Sigmoid colon (tissue), 6 donors: ENCODE measurements at regions not wholly inside any gene's neighbourhood (a gene's known extent, or its start where the extent isn't known, plus 50 kb on each side); places are given as distances from the start of the nearest gene placed in this dataset.

Source experiments
- DNase-seq: peaks from one replicate; pipeline ENCODE4 v3.0.0-alpha.2; 2019
- H3K27ac ChIP-seq, 4 donors: fragments of 200-600 bp; sonication (generic); one replicate each; pipeline ENCODE4 v1.5.1; 2016 to 2019; ENCODE audit warnings: mild to moderate bottlenecking in 1 of 4
- H3K27me3 ChIP-seq, 3 donors: fragments of 200-600 bp; sonication (generic); one replicate each; pipeline ENCODE4 v1.5.1; 2019; ENCODE audit warnings: mild to moderate bottlenecking in 1 of 3
- H3K36me3 ChIP-seq, 4 donors: fragments of 200-600 bp; sonication (generic); one replicate each; pipeline ENCODE4 v1.5.1; 2016 to 2019
- H3K4me1 ChIP-seq, 4 donors: fragments of 200-600 bp; sonication (generic); one replicate each; pipeline ENCODE4 v1.5.1; 2017 to 2019
- H3K4me3 ChIP-seq, 4 donors: fragments of 200-600 bp; sonication (generic); one replicate each; pipeline ENCODE4 v1.5.1; 2017 to 2019; ENCODE audit warnings: mild to moderate bottlenecking in 2 of 4, moderate library complexity in 1 of 4
- H3K9me3 ChIP-seq, 4 donors: fragments of 200-600 bp in 3 of 4; sonication (generic) in 3 of 4; one replicate each; pipeline versions ENCODE4 v1.5.1 to v1.6.1; 2013 to 2019
- CTCF ChIP-seq, 4 experiments: fragments of 450-650 bp in 3 of 4; fragments of 200-600 bp in 1 of 4; IDR thresholded peaks; one replicate each; pipeline ENCODE4 v1.5.1; 2016 to 2019; ENCODE audit warnings: antibody characterized with exemption in 4 of 4, mild to moderate bottlenecking in 3 of 4, moderate library complexity in 2 of 4
- EP300 ChIP-seq, 4 donors: sonication (generic); formaldehyde crosslinking; IDR thresholded peaks; one replicate each; pipeline ENCODE4 v1.6.1; 2017; ENCODE audit warnings: antibody characterized with exemption in 4 of 4
- POLR2A ChIP-seq, 2 donors: fragments of 450-650 bp; IDR thresholded peaks; one replicate each; pipeline ENCODE4 v1.6.1; 2016; ENCODE audit warnings: antibody characterized with exemption in 2 of 2, mild to moderate bottlenecking in 2 of 2, moderate library complexity in 2 of 2
- POLR2AphosphoS5 ChIP-seq, 4 donors: sonication (generic); formaldehyde crosslinking; IDR thresholded peaks; one replicate each; pipeline ENCODE4 v1.6.1; 2017; ENCODE audit warnings: antibody characterized with exemption in 4 of 4
- WGBS, 2 donors: extraction: QIAGEN DNeasy Blood & Tissue Kit; methylation state at CpG; one replicate each; pipeline ENCODE4 v1.1.7; 2013; 5-methylcytosine and 5-hydroxymethylcytosine counted together
- intact Hi-C: fragments of 100-400 bp; cut with DNase I; formaldehyde crosslinking; loops from one replicate; pipeline ENCODE4 v1.15.1; 2023
- donor health status: healthy with polysubstance abuse.
- donor health status: healthy.

GRCh38 chr20:56933331-56933698, 304.2 kb downstream of the TFAP2C start:
- H3K9me3 ChIP-seq = no peaks in the 10 kb centered on the region
- H3K4me3 ChIP-seq = no peak overlapping the region
- 16 to 59% methylated on average over 3 of the region's 3 CpGs for WGBS, 2 donors
- TF ChIP-seq EP300 (IDR thresholded peaks at IDR 0.05) (no peak), CTCF (IDR thresholded peaks at IDR 0.05) (no peak), POLR2AphosphoS5 (IDR thresholded peaks at IDR 0.05) (no peak), POLR2A (IDR thresholded peaks at IDR 0.05) (no peak)
- intact Hi-C loops = no loop called here
- H3K36me3 ChIP-seq = no peaks in the 10 kb centered on the region
- H3K4me1 ChIP-seq = no peaks in the 10 kb centered on the region
- peak; percentile 2 for DNase-seq
- H3K27ac ChIP-seq = no peak overlapping the region
- H3K27me3 ChIP-seq = peaks cover 0 to 30% (median 8%) of the 10 kb centered on the region in 3 donors

DNA sequence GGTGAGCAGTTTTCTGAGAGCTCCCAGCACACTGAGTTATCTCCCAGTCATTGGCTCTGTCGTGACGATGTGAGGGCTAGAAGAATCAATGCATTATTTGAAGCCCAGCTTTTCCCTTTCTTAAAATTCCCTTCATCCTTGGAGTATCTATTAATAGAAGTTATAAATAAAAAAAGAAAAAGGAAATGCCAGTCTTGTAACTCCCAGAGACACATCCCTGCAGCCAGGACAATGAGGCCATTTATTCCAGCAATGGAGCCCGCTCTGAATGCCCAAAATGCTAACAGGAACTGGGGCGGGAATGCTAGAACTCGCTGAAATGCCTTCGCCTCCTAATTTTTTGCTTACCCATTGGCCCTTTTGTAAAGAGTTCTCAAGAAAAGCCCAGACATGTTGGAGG, 305.8 kb downstream of the TFAP2C start:
- Histone ChIP-seq H3K9me3 (no peaks in the 10 kb centered on the region), H3K4me3 (no peak overlapping the region), H3K27me3 (peaks cover 0 to 14% (median 0%) of the 10 kb centered on the region in 3 donors), H3K27ac (no peak overlapping the region), H3K4me1 (no peaks in the 10 kb centered on the region), H3K36me3 (no peaks in the 10 kb centered on the region)
- no peak for DNase-seq
- TF ChIP-seq EP300 (IDR thresholded peaks at IDR 0.05) = no peak
- no peak for TF ChIP-seq CTCF (IDR thresholded peaks at IDR 0.05)
- TF ChIP-seq POLR2AphosphoS5 (IDR thresholded peaks at IDR 0.05) = no peak
- no peak for TF ChIP-seq POLR2A (IDR thresholded peaks at IDR 0.05)
- intact Hi-C loops = no loop called here
- WGBS, 2 donors = 79 to 89% methylated on average over 6 of the region's 6 CpGs

DNA sequence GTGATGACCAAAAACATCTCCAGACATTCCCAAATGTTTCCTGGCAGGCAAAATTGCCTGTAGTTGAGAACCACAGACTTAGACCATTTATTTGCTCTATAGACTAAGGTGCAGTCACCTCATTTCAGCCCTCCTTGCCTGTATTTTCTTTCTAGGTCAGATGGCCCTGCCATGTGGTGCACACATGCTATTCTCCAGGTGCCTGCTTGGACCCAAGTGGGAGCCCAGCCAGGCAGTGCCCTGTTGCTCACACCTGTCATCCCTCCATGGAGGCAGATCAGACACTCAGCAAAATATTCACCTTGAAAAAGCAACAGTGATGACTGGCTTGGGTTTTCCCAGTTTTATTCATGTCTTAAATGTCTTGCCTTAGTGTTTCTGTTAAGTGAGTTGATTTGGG, 311.4 kb downstream of the TFAP2C start:
- H3K36me3 ChIP-seq = no peaks in the 10 kb centered on the region
- no peak overlapping the region for H3K4me3 ChIP-seq
- no peaks in the 10 kb centered on the region for H3K4me1 ChIP-seq
- intact Hi-C loops = loop anchor here (10.0 kb wide), 1 partner anchor 386 kb away; no protein-coding TSS in a partner anchor
- no peak for DNase-seq
- TF ChIP-seq CTCF (IDR thresholded peaks at IDR 0.05) = no peak
- no peak for TF ChIP-seq POLR2AphosphoS5 (IDR thresholded peaks at IDR 0.05)
- TF ChIP-seq POLR2A (IDR thresholded peaks at IDR 0.05) = no peak
- no peak for TF ChIP-seq EP300 (IDR thresholded peaks at IDR 0.05)
- no peaks in the 10 kb centered on the region for H3K27me3 ChIP-seq
- no peaks in the 10 kb centered on the region for H3K9me3 ChIP-seq
- no peak overlapping the region for H3K27ac ChIP-seq

GRCh38 chr20:56941101-56941686, 312.1 kb downstream of the TFAP2C start:
- TF ChIP-seq EP300 (IDR thresholded peaks at IDR 0.05) = no peak
- DNase-seq = no peak
- intact Hi-C loops = loop anchor here (10.0 kb wide), 1 partner anchor 386 kb away; no protein-coding TSS in a partner anchor
- H3K36me3 ChIP-seq = no peaks in the 10 kb centered on the region
- H3K27ac ChIP-seq = no peak overlapping the region
- WGBS, 2 donors = 60 to 79% methylated on average over 8 of the region's 8 CpGs
- H3K4me3 ChIP-seq = no peak overlapping the region
- H3K27me3 ChIP-seq = no peaks in the 10 kb centered on the region
- no peaks in the 10 kb centered on the region for H3K4me1 ChIP-seq
- H3K9me3 ChIP-seq = no peaks in the 10 kb centered on the region

GRCh38 chr20:56943946-56944945, 315.1 kb downstream of the TFAP2C start:
- TF ChIP-seq CTCF (IDR thresholded peaks at IDR 0.05) (no peak), POLR2AphosphoS5 (IDR thresholded peaks at IDR 0.05) (no peak), EP300 (IDR thresholded peaks at IDR 0.05) (no peak), POLR2A (IDR thresholded peaks at IDR 0.05) (no peak)
- H3K4me1 ChIP-seq = no peaks in the 10 kb centered on the region
- WGBS, 2 donors = 38 to 61% methylated on average over 17 of the region's 17 CpGs
- intact Hi-C loops = loop anchor here (2.0 to 10.0 kb wide), 2 partner anchors 313 to 389 kb away; no protein-coding TSS in a partner anchor
- H3K4me3 ChIP-seq = no peak overlapping the region
- no peaks in the 10 kb centered on the region for H3K36me3 ChIP-seq
- no peaks in the 10 kb centered on the region for H3K27me3 ChIP-seq
- DNase-seq = no peak
- H3K27ac ChIP-seq = no peak overlapping the region
- no peaks in the 10 kb centered on the region for H3K9me3 ChIP-seq
